K562 (cell line): ENCODE measurements at regions not wholly inside any gene's neighbourhood (a gene's known extent, or its start where the extent isn't known, plus 50 kb on each side); places are given as distances from the start of the nearest gene placed in this dataset.

ENCODE experiments used
- CBX8 ChIP-seq: fragments of 200-600 bp; sonication (generic); IDR thresholded peaks from 2 replicates; pipeline ENCODE4 v1.6.1; 2012; ENCODE audit warnings: borderline replicate concordance, mixed run types, low read depth, mild to moderate bottlenecking, moderate library complexity, mixed read lengths, low read length, control low read depth, inconsistent platforms; ENCODE audit not compliant: poor library complexity, severe bottlenecking; ENCODE audit errors: extremely low read depth
- EZH2 ChIP-seq: IDR thresholded peaks from 2 replicates; pipeline ENCODE4 v1.6.1; 2012; ENCODE audit warnings: low read depth, mild to moderate bottlenecking, inconsistent platforms, low read length, borderline replicate concordance
- LCOR ChIP-seq: sonication (generic); formaldehyde crosslinking; IDR thresholded peaks from 2 replicates; pipeline ENCODE4 v1.8.0; 2022; ENCODE audit warnings: mild to moderate bottlenecking, missing genetic modification reagents
- POLR2AphosphoS5 ChIP-seq: IDR thresholded peaks from 2 replicates; pipeline ENCODE4 v1.6.1; 2011; ENCODE audit warnings: mild to moderate bottlenecking, low read depth, low read length, moderate library complexity; ENCODE audit not compliant: control insufficient read depth, insufficient read depth
- SIRT6 ChIP-seq: IDR thresholded peaks from one replicate; pipeline ENCODE4 v1.6.1; 2012; ENCODE audit warnings: low read depth, mild to moderate bottlenecking, control low read depth, inconsistent platforms, low read length, moderate library complexity
- U2AF1 ChIP-seq: fragments of 200-400 bp; formaldehyde crosslinking; optimal IDR thresholded peaks from 2 replicates; pipeline ENCODE3; 2017; ENCODE audit warnings: mild to moderate bottlenecking, low read depth, low read length, moderate library complexity
- ZBTB34 ChIP-seq: fragments of 250-450 bp; sonication (Bioruptor Pico); IDR thresholded peaks from 2 replicates; pipeline ENCODE4 v1.8.0; 2021; ENCODE audit warnings: mild to moderate bottlenecking, moderate library complexity
- ZEB2 ChIP-seq: fragments of 450-650 bp; IDR thresholded peaks from 2 replicates; pipeline ENCODE4 v1.6.1; 2016
- ZNF174 ChIP-seq: fragments of 250-450 bp; sonication (Bioruptor Pico); IDR thresholded peaks from 2 replicates; pipeline ENCODE4 v1.4.0; 2020; ENCODE audit warnings: mild to moderate bottlenecking
- ZNF830 ChIP-seq: fragments of 250-450 bp; sonication (Bioruptor Pico); IDR thresholded peaks from 2 replicates; pipeline ENCODE4 v1.5.0; 2021; ENCODE audit warnings: mild to moderate bottlenecking

GRCh38 chr1:168428063-168428731, 115.6 kb downstream of the XCL2 start:
- TF ChIP-seq ZBTB34 (CRISPR knock-in tag): no peak
- TF ChIP-seq U2AF1: no peak
- TF ChIP-seq ZEB2: no peak
- no peak for TF ChIP-seq ZNF174 (CRISPR knock-in tag)
- TF ChIP-seq POLR2AphosphoS5: no peak
- TF ChIP-seq EZH2: no peak
- no peak for TF ChIP-seq LCOR (CRISPR knock-in tag)
- TF ChIP-seq SIRT6: no peak
- no peak for TF ChIP-seq ZNF830
- TF ChIP-seq CBX8: no peak
